ENCODE measurements at regions not wholly inside any gene's neighbourhood (a gene's known extent, or its start where the extent isn't known, plus 50 kb on each side); places are given as distances from the start of the nearest gene placed in this dataset.

DNA sequence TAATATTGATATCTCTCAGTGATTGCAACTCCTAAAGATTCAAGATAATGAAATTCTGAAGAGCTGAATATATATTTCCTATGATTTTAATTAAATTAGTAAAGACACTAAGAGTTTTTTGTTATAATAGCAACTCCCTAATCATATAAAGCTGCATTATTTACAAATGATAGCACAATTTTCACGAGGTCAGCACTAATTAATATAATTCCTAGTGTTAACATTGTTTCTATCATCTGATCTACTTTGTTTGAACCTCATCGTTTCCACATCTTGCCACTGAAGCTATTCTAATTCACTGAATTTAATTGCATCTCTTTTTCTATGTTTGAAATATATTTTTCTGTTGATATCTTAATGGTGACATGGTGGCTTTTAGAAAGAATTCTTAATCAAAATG, 279.1 kb upstream of the ADGRL4 start:
- Histone ChIP-seq H3K4me1 (ENCODE audit: insufficient read depth, low read length) (no peaks in the 10 kb centered on the region), H3K4me3 (replicated peaks in 1 of 3; ENCODE audit: insufficient read depth in 1 of 3, low read depth in 2 of 3, low read length in 3 of 3) (no peak overlapping the region), H3K36me3 (replicated peaks in 1 of 2; ENCODE audit: control insufficient read depth in 1 of 2, insufficient read depth in 2 of 2, low read length in 2 of 2) (no peaks in the 10 kb centered on the region), H3K4me2 (ENCODE audit: low read depth, low read length) (no peak overlapping the region), H4K20me1 (ENCODE audit: insufficient read depth, low read length) (no peaks in the 10 kb centered on the region), H3K27ac (ENCODE audit: extremely low read length, insufficient read depth, low read length) (no peak overlapping the region), H2AFZ (ENCODE audit: low read length) (no peak overlapping the region), H3K79me2 (ENCODE audit: insufficient read depth, low read length) (no peaks in the 10 kb centered on the region), H3K9ac (ENCODE audit: insufficient read depth, low read depth, low read length) (no peak overlapping the region), H3K9me3 (ENCODE audit: low read length) (peaks cover 62% of the 10 kb centered on the region), H3K27me3 (ENCODE audit: control insufficient read depth in 1 of 2, insufficient read depth in 2 of 2, low read length in 2 of 2) (no peaks in the 10 kb centered on the region)
- POLR2A ChIA-PET: no interaction called here
- FAIRE-seq (no peak), DNase-seq (ENCODE audit: low spot score) (no peak), ATAC-seq (no peak)
- CTCF ChIA-PET (ENCODE audit: low intra/inter-chr PET ratio, low total read pairs): no interaction called here
- TF ChIP-seq ZBTB20 (CRISPR knock-in tag; IDR thresholded peaks at IDR 0.05; ENCODE audit: borderline replicate concordance, low read depth) (no peak), ZBTB34 (CRISPR knock-in tag; IDR thresholded peaks at IDR 0.05) (no peak), TAF1 (CRISPR knock-in tag; IDR thresholded peaks at IDR 0.05) (no peak), ZBTB26 (CRISPR knock-in tag; IDR thresholded peaks at IDR 0.05; ENCODE audit: borderline replicate concordance) (no peak), RNF219 (CRISPR knock-in tag; IDR thresholded peaks at IDR 0.05) (no peak), ZNF382 (CRISPR knock-in tag; IDR thresholded peaks at IDR 0.05; ENCODE audit: borderline replicate concordance) (no peak), MAFK (conservative IDR thresholded peaks at IDR 0.05 in 1 of 2, IDR thresholded peaks at IDR 0.05 in 1 of 2; ENCODE audit: low read length in 2 of 2) (peak; percentile 49 to 85; a peak in 3 of 4 replicates), ZFAT (CRISPR knock-in tag; conservative IDR thresholded peaks at IDR 0.05) (no peak), MAFF (IDR thresholded peaks at IDR 0.05; ENCODE audit: low read depth, low read length) (peak; percentile 72), ZFP36L2 (CRISPR knock-in tag; IDR thresholded peaks at IDR 0.05) (no peak), HMGA1 (CRISPR knock-in tag; conservative IDR thresholded peaks at IDR 0.05) (no peak)
- TF ChIP-seq, protein P1, sequence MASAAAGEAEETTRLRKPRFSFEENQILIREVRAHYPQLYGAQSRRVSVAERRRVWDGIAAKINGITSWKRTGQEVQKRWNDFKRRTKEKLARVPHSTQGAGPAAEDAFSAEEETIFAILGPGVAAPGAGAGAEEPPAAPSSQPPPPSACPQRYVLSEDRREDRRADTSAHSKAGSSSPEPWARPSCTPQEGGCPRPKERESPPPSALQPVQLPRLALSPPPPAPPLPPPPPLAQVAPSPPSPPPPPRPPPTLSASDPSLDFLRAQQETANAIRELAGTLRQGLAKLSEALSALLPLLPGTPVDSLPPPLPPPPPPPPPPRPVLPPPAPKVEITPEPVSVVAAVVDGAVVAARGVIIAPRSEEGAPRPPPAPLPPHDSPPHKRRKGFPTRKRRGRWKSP (CRISPR knock-in tag; IDR thresholded peaks at IDR 0.05): no peak
- WGBS (ENCODE audit: low lambda C conversion rate): 0% methylated on average over 2 of the region's 2 CpGs
- BruUV-seq (replicated peaks): no TSS peak
- in situ Hi-C loops (cut with HindIII; ENCODE audit: extremely low pct_ligation_motif_present, low pct_unique_long_range_greater_than_20kb) (no loop called here), intact Hi-C loops (cut with micrococcal nuclease; ENCODE audit: unreplicated experiment) (no loop called here)

All from HepG2 (cell line).